HG02798 (cell line): ENCODE measurements at regions not wholly inside any gene's neighbourhood (a gene's known extent, or its start where the extent isn't known, plus 50 kb on each side); places are given as distances from the start of the nearest gene placed in this dataset.

Experiments used
- ATAC-seq: cut with Tn5 transposase; IDR thresholded peaks from one replicate; pipeline ENCODE4 v1.9.1; 2021; ENCODE audit warnings: mild to moderate bottlenecking; ENCODE audit not compliant: unreplicated experiment, poor library complexity

DNA sequence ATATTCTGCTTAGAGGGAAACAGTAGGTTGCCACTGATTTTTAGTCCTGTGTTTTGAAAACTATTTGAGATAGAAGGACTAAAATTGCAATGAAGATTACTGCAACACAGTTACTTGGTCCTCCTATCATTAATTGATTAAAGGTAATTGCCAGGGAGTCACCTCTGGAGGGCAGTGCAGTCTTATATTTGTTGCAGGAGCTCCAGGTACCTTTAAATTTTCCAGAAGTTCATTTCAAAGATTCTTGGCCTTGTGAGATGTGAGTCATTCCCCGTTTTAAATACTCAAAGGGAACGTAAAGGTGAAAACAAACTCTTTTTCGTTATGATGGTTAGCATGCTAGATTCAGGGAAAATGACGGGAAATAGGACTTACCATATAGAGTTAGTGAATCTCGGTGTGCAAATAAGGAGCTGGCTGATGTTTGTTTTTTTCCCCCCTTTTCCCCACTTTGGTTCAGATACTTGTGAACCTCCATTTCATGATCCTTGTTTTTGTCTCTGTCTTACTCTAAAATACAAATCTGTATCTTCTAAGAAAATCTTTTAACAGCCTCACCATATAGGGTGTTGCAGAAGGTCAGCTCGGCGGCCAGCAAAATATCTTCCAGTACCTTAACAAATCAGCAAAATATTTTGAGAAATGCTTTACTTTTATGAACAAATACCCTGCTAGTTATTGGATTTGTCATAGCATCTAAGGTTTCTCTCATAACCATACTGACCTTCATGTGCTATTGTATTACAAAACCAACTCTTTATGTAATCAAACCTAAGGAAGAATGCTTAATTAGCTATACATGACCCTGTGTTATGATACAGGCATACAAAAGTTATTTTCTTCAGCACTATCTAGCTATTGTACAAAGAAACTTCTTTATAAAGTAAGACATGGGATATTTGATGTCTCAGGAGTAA, 143.0 kb upstream of the HDAC9 start:
- peak; percentile 67 for ATAC-seq

DNA sequence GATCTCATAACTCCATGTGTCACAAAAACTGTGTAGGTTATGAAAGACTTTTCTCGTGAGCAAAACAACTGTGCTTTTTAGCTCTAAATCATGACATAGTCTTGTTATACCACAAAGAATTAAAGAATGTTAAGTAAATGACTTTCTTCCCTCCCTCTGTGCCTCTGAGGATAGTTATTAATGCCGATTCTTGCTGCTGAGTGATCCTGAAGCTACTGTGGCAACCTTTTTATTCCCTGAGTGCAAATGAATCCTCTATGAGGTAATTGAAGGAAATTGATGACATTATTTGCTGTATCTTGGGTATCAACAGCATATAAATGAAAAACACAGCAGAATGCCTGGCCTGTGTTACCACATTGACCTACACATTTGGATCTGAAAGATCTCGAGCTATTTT, 142.2 kb upstream of the HDAC9 start:
- no peak for ATAC-seq

DNA sequence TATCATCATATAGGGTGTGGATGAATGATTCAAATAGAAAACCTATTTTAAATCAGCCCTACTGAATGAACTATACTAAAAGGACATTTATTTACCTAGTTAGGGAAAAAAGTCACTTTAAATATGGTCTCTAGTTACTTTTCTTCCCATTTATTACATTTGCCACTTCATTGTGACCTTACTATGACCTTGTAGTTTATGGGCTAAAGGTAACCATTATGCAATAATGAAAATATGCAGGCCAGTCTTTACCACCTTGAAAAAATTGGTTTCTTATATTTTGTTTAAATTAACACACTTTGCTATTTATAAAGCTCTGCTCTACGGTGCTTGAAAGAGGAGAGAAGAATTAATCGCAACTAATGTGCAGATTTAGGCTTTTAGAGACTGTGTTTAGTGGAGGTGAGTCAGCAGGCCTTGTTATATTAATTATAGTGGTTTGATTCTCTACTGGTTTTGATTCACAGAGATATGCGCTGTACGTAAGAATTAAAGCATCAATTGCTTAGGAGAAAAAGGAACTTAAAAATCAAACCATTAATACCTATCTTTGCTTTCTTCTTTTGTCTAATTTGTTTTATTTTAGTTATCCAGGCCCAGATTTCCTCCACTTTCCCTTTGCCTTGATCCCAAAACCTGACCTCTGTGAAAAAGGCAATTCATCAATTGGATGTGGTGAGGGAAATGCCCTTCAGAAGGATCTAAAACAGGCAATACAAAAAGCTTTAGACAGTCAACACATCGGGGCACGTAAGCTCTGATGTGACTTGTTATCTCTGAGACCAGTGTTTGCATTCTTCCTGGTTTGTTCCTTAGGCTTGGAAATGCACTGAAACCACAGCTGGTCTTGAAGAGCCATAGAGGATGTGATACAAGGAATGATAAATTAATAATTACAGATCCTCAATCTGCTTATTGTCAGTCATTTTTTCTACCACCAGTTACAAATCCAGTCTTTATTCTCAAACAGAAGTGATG, 141.2 kb upstream of the HDAC9 start:
- ATAC-seq, result no peak

DNA sequence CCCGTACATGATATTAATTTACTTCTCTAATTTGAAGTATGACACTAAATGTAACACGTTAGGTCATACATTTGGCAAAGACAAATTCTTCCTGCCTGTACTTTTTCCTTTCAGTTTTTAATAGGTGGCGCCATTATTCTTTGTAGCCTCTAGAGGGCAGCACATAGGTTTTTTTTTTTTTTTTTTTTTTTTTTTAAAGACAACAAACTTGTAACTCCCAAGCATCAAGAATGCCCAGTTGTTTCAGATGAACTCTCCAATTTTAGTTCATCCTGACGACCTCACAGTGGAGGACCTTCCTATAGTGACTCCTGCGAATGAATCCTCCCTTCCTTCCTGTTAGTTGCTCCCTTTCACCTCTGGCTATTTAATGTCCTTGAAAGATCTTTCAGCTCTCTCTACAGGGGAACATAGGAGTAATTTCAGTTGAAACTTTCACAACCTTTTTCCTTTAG, 139.3 kb upstream of the HDAC9 start:
- ATAC-seq, result peak; percentile 38

DNA sequence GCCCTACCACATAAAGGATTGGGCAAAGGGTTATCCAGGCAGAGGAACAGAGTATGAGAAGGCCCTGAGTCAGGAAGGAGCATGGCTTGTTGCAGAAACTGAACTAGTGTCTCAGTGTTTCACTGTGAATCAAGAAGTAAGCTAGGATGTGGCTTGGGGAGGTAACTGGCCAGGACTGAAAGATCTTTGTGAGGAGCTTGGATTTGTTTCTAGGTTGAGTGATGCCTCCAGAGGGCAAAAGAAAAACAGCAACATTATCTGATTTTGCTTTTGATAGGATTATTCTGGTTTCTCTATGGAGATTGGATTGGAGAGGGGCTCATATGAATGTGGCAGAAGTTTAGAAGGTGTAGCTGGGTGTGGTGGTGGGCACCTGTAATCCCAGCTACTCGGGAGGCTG, 137.9 kb upstream of the HDAC9 start:
- peak; percentile 37 for ATAC-seq

DNA sequence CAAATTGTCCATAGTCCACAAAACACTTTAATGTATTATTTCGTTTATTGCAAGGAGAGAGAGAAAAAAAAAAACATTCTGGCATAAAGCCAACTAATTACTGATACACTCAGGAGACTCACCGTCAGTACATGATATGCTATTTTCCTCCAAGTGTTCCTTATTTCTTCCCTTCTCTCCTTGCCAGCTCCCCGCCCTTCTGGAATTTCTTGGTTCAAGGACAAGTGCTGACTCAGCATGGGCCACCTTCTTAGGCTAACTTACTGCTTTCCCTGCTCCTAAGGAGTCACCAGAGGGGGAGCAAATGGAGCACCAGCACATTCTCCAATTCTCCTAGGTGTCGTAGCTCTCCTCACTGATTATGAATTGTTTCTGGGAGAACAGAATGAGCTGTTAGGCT, 133.8 kb upstream of the HDAC9 start:
- no peak for ATAC-seq

DNA sequence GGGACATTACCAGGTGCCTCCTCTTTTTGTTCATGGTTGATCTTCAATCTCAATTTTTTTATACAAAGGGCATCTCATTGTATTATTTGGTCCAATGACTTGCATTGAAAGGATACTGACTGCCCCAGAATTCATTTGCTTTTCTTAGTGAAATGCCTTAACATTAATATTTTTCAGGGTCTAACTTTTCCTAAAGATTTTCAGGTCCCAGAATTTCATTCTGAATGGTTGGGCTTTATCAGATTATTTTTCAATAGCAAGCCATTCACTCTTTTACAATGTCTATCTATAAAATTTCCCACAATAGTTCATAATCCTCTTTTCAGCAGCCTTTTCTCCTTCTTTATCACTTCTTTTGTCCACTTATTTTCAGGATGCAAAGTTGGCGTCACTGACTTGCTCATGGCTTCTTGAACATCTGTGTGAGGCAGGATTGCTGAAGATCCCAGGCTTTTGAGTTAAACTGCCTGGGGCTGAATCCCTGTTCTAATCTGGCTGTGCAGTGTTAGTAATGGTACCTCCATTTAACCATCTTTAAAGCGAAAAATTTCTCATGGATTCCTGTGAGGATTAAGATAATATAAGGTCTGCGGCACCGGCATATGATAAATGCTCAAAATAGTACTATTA, 131.7 kb upstream of the HDAC9 start:
- ATAC-seq, result no peak

DNA sequence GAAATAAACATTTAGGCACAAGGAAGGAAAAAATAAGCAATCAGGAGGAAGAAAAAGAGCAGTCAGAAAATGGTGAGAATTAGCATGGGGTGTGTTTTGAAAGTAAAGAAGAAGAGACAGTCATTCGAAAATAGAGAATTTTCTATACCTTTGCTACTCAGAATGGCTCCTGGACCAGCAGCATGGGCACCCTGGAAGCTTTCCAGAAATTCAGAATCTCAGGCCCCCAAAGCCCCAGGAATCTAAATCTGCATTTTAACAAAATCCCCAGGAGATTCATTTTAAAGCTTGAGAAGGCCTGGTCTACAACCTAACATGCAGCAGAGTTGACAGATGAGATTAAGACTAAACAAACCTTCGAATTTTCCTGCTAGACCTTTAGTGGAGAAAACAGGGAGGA, 131.2 kb upstream of the HDAC9 start:
- no peak for ATAC-seq

DNA sequence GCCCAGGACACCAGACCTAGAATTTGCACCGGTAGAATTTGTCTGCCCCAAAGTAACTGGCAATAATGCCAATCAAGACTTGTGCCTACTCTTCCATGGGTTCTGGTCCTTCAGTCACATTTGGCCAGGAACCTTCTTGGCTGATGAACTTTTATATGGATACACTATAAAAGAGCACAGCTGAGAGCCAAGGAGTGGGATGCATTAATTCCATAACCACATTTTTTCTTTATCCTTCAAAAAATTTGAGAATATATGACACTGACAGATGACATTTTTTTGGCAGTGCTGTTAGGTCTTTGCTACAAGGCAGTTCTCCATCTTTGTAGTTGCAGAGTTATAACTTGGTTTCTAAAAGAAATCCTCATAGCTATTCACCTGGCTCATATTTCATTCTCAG, 129.2 kb upstream of the HDAC9 start:
- no peak for ATAC-seq

DNA sequence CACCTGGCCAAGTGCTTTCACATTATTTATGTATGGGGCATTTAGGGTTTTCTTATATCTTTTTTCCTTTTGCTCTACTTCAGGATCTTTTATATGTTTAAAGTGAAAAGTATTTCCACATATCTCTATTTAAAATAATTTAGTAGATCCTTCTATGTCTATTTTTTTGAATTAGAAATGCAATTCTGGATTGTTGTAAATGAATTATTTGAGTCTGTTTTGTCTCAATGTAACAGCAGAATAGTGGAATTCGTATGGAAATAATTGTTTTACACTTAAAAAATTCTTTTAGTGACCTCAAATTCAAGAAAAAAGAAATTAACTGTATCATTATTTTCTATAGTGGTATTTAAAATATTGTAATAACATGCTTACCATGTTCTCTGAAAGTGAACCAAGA, 126.5 kb upstream of the HDAC9 start:
- ATAC-seq, result no peak

DNA sequence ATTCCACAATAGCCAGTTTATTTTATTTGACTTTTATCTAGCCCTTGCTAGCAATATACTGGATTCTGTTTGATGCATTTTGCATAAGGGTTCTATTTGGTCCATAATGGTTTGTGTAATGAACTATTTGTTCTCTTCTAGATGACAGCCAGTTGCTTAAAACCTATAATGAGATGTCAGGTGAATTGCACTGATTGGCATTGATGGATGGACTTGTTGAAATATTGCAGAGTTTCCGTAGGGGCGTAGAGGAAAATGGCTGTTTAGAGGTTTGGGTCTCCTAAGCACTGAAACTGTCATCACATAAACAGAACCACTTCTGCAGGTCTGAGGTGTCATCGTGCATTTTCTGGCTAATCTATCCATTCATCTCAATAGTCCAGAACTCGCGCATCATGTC, 124.9 kb upstream of the HDAC9 start:
- no peak for ATAC-seq

DNA sequence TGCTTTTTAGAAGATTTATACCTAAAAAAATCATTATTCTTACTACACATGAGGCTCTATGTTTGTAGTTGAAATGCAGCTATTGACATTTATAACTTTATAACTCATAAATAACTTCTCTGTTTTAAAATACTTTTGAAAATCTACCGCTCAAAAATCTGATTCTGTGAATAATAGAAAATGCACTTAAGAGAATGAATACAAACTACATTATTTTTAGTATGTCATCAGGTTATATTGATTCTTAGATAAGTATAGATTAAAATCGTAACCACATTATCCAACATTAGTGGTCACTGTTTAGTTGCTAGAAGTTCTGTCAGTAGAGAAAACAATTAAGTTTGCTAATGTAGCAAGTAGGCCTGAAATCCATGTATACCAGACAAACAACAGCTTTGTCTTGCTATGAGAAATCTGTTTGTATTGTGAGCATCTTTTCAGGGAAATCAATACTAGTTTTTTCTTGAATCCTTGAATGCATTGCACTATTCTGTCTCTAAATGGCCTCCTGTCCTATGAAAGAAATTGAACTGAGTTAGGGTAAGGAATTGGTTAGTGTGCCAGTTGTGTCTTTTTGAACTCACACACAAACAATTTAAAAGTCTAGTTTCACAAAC, 116.5 kb upstream of the HDAC9 start:
- ATAC-seq, result no peak

DNA sequence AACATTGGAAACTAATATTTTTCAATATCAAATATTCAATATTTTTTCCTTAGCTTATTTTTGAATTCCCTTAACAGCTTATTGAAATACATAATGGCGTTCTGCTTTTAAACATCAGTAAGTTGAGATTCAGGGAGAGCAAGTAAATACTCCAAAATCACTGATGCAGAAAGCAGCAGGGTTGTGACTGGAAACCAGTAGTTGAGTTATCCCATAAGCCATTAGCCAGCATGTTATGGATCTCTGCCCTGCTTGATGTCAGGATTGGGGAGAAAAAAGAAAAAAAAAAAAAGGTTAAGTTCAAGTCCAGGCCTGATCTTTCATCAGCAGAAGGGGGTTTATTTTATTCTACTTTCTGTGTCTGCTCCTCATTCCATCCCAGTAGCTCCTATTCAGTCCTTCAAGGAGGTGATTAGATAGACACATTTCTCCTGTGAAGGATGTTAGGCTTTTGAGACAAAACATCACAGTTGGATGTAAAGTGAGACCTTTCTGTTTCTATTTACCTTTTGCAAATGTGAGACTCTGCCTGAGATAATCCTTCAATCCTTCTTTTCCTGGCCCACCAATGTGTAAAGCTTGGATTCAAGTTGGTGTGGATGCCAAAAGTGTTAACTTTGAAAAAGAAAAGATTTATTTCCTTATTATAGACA, 110.9 kb upstream of the HDAC9 start:
- ATAC-seq, result no peak

DNA sequence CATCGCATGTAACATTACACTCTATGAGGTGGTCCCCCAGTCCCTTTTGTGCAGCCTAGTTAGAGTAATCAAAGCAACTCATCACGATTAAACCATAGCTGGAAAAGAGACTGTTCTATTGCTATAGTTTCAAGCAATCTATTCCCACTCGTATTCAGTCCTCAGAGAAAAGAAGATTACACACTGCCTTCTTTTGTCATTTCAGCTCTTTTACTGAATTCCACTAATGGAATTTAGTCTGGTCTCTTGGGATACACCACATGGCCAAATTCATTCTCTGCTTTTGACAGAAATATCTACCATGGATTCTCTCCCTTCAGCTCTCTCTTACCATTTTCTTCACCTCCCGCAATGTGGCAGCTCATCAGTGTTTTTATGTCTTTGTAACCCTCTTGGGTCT, 108.9 kb upstream of the HDAC9 start:
- ATAC-seq, result no peak

DNA sequence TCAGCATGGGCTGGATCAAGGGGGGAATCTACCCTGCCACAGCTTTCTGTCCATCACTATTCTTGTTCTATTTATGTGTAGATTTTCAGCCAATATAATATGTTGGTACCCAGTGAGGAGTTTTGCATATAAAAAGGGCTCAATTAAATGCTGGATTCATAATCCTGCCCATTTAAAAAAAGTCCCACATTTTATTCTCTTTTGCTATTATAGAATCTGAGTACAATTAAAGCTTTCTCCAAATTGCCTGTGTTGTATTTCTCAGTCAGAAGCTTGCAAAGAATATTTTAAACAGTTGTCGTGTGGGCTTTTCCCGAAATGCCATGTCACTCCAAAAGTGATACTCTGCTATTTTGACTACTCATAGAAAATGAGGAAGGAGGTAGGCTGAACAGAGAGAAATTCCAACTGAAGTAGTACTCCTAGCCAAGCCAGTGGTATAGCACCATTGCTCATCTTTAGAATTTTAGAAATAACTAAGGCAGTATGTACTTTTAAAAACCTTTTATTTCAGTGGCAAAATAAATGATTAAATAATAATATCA, 108.3 kb upstream of the HDAC9 start:
- ATAC-seq, result no peak

DNA sequence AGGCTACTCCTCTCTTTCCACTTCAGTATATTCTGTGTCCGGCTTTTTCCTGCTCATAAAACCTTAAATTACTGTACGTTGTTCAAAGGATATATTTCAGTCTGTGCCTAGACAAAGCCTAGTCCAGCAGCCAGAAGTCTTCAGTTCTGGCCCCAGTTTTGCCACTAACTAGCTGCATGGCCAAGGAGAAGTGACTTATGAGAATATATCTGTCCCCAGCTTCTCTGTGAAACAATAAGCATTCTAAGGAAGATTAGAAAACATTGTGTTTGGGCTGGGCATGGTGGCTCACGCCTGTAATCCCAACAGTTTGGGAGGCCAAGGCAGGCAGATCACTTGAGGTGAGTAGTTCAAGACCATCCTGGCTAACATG, 105.0 kb upstream of the HDAC9 start:
- no peak for ATAC-seq

DNA sequence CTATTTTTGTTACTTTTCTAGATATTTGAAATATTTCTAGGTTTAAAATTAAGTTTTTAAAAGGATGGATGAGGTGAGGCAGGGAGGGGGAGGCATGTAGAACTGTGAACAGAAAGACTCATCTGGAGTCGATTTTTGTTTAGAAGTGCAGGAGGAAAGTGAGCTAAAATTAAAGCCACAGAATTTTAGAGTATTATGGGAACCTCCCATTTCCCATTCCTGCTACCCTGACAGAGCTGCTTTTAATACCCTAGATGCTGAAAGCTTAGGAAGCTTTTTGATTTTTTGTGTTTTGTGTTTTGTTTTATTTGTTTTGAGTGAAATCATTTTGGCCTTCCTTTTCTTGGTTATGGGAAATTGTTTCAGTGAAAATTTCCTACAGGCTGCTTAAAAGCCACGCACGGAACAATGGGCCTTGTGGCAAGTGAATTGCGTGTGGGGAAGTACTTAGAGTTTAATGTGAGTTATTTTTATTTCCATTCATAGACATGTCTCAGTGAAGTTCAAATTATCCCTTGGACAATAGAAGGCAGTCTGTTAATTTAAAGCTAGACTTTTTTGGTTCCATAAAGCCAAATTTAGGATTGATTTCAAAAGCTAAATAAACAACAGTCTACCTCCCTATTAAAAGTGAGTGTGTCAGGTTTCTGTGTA, 102.0 kb upstream of the HDAC9 start:
- ATAC-seq, result no peak

DNA sequence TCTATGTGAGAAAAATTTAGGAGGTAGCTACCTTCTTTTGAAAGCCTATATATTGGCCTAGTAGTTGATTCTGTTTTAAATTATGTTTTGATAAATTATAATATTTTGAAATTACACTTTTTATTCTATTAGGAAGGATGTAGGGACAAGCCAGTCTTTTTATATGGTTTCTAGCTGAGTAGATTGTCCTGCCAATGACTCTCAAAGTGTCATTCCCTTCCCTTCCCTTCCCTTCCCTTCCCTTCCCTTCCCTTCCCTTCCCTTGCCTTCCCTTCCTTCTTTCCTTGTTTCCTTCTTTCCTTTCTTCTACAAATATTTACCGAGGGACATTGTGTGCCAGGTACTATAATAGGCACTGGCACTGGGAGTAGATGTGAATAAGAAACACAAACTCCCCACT, 99.7 kb upstream of the HDAC9 start:
- no peak for ATAC-seq

DNA sequence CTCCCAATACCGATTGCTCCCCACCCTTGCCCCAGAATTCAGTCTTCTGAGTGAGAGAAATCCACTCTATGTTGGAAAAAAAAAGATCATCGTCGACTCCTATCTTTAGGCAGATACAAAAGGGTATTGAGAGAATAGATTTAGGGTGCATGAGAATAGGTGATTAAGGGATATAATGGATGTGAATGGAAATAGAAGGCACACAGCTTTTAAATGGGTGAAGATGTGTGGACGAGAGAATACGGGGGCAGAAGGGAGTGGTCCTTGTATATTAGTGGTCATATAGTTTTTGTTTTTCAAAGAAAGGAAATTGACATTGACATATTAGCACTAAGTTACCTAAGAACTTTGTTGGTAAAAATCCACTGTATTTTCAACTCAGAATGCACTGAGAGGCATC, 98.6 kb upstream of the HDAC9 start:
- no peak for ATAC-seq
